ENCODE measurements at regions not wholly inside any gene's neighbourhood (a gene's known extent, or its start where the extent isn't known, plus 50 kb on each side); places are given as distances from the start of the nearest gene placed in this dataset.

- Histone ChIP-seq H3K9ac (ENCODE audit: control insufficient read depth, insufficient read depth, low read length) (no peak overlapping the region), H3K27ac (ENCODE audit: control insufficient read depth, insufficient read depth) (no peak overlapping the region), H3K4me2 (ENCODE audit: control insufficient read depth, insufficient read depth) (no peak overlapping the region), H3K27me3 (replicated peaks in 1 of 2; ENCODE audit: control insufficient read depth in 2 of 2, insufficient read depth in 2 of 2, low read length in 1 of 2) (no peaks in the 10 kb centered on the region; a peak in 2 of 4 replicates), H3K9me3 (replicated peaks; ENCODE audit: control insufficient read depth, insufficient read depth, low read length) (no peaks in the 10 kb centered on the region), H3K4me1 (ENCODE audit: control insufficient read depth, insufficient read depth, low read length) (no peaks in the 10 kb centered on the region), H3K4me3 (no peak overlapping the region), H4K20me1 (ENCODE audit: control insufficient read depth, insufficient read depth) (no peaks in the 10 kb centered on the region), H3K79me2 (ENCODE audit: control insufficient read depth, insufficient read depth, low read length) (no peaks in the 10 kb centered on the region), H2AFZ (ENCODE audit: control insufficient read depth, low read depth, low read length) (no peak overlapping the region), H3K36me3 (ENCODE audit: control insufficient read depth in 2 of 2, insufficient read depth in 2 of 2, low read length in 1 of 2) (no peaks in the 10 kb centered on the region)
- no TSS peak for BruUV-seq (replicated peaks)
- DNase-seq (ENCODE audit: low read depth, low spot score) (no peak), FAIRE-seq (no peak), ATAC-seq (no peak)
- ChIA-PET RAD21 (ENCODE audit: unreplicated experiment) (no interaction called here), POLR2A (no interaction called here), CTCF (no interaction called here), SMC1A (ENCODE audit: uncharacterized antibody, unreplicated experiment) (no interaction called here)
- intact Hi-C loops (cut with micrococcal nuclease; ENCODE audit: unreplicated experiment) (no loop called here), in situ Hi-C loops (cut with MboI) (no loop called here)
- WGBS (ENCODE audit: insufficient coverage, insufficient replicate concordance, low lambda C conversion rate, missing lambda C conversion rate), result 33% methylated on average over 2 of the region's 2 CpGs
- TF ChIP-seq SIX5 (IDR thresholded peaks at IDR 0.05; ENCODE audit: low read depth, low read length, severe bottlenecking) (no peak), PAX8 (IDR thresholded peaks at IDR 0.05) (no peak), ASH2L (IDR thresholded peaks at IDR 0.05; ENCODE audit: borderline replicate concordance, low read depth) (no peak), ZNF622 (IDR thresholded peaks at IDR 0.05) (no peak), POLR2AphosphoS2 (IDR thresholded peaks at IDR 0.05; ENCODE audit: low read depth, low read length) (no peak), KLF5 (IDR thresholded peaks at IDR 0.05; ENCODE audit: partially characterized antibody) (no peak), NR2F1 (conservative IDR thresholded peaks at IDR 0.05) (no peak), WRNIP1 (IDR thresholded peaks at IDR 0.05; ENCODE audit: borderline replicate concordance, low read depth, low read length) (no peak), RAD51 (IDR thresholded peaks at IDR 0.05) (no peak), RCOR1 (conservative IDR thresholded peaks at IDR 0.05; ENCODE audit: low read depth, low read length) (no peak), SREBF1 (IDR thresholded peaks at IDR 0.05; ENCODE audit: low read length) (no peak), NFIC (IDR thresholded peaks at IDR 0.05; ENCODE audit: low read depth, low read length) (no peak), ZBTB40 (IDR thresholded peaks at IDR 0.05; ENCODE audit: borderline replicate concordance) (no peak), MTA3 (IDR thresholded peaks at IDR 0.05; ENCODE audit: borderline replicate concordance, low read length) (no peak), TCF7 (IDR thresholded peaks at IDR 0.05; ENCODE audit: borderline replicate concordance) (no peak), CREM (IDR thresholded peaks at IDR 0.05; ENCODE audit: low read depth) (no peak), NR2C2 (IDR thresholded peaks at IDR 0.05; ENCODE audit: borderline replicate concordance, control insufficient read depth, insufficient read length, low read depth) (no peak), MYC (IDR thresholded peaks at IDR 0.05; ENCODE audit: insufficient read depth, insufficient read length, insufficient replicate concordance, low read length, severe bottlenecking) (no peak)
Observed at GRCh38 chr3:55283441-55283925, 203.6 kb downstream of the WNT5A start.

Measured in GM12878 (cell line).